OCI-LY7 (cell line): ENCODE measurements at regions not wholly inside any gene's neighbourhood (a gene's known extent, or its start where the extent isn't known, plus 50 kb on each side); places are given as distances from the start of the nearest gene placed in this dataset.

Experiments used
- BruUV-seq: library from RNA; stranded (reverse); fragments of 400-500 nt; replicated peaks from 2 replicates; lab custom pipeline; 2021; lab: Mats Ljungman, UMichigan
- CTCF ChIA-PET: fragments of 300-600 bp; sonication (Branson Sonifier 250); formaldehyde crosslinking; loops from one replicate; lab custom pipeline; 2022; ENCODE audit warnings: antibody characterized with exemption; ENCODE audit not compliant: unreplicated experiment; lab: Charles Lee
- POLR2A ChIA-PET: fragments of 300-600 bp; sonication (Branson Sonifier 250); formaldehyde crosslinking; loops from one replicate; lab custom pipeline; 2022; ENCODE audit warnings: antibody characterized with exemption; lab: Charles Lee
- DNase-seq: peaks from one replicate; pipeline ENCODE4 v3.0.0-alpha.2; 2015; ENCODE audit warnings: low spot score
- H2AFZ ChIP-seq: fragments of 200-600 bp; sonication (generic), shearing (Covaris generic); 2 replicates; pipeline ENCODE4 v1.6.1; 2014; ENCODE audit warnings: mild to moderate bottlenecking, antibody characterized with exemption, low read length, moderate library complexity
- H3K27ac ChIP-seq: fragments of 200-600 bp; sonication (generic); 2 replicates; pipeline ENCODE4 v1.5.1; 2014; ENCODE audit warnings: mixed run types, low read depth, mild to moderate bottlenecking, moderate library complexity, low read length, inconsistent platforms; ENCODE audit not compliant: poor library complexity, severe bottlenecking
- H3K36me3 ChIP-seq: fragments of 200-600 bp; sonication (generic); 2 replicates; pipeline ENCODE4 v1.6.1; 2014; ENCODE audit warnings: mild to moderate bottlenecking, antibody characterized with exemption, low read length, moderate library complexity, mixed read lengths; ENCODE audit not compliant: insufficient read depth
- H3K4me1 ChIP-seq: fragments of 200-600 bp; sonication (generic); 2 replicates; pipeline ENCODE4 v1.5.1; 2014; ENCODE audit warnings: mild to moderate bottlenecking, low read length; ENCODE audit not compliant: insufficient read depth, poor library complexity, severe bottlenecking
- H3K4me2 ChIP-seq: fragments of 200-600 bp; sonication (generic); 2 replicates; pipeline ENCODE4 v1.6.1; 2014; ENCODE audit warnings: mild to moderate bottlenecking, low read length
- H3K4me3 ChIP-seq: fragments of 200-600 bp; sonication (generic); 2 replicates; pipeline ENCODE4 v1.5.1; 2014; ENCODE audit warnings: mild to moderate bottlenecking, low read depth, low read length; ENCODE audit not compliant: poor library complexity, severe bottlenecking
- H3K79me2 ChIP-seq: fragments of 200-600 bp; sonication (generic); 2 replicates; pipeline ENCODE4 v1.6.1; 2016; ENCODE audit warnings: low read depth, mild to moderate bottlenecking, low read length, moderate library complexity, mixed read lengths; ENCODE audit not compliant: insufficient read depth
- H3K9me2 ChIP-seq: fragments of 200-600 bp; sonication (generic); 2 replicates; pipeline ENCODE4 v1.6.1; 2016; ENCODE audit warnings: mild to moderate bottlenecking, low read length, mixed read lengths; ENCODE audit not compliant: insufficient read depth
- H3K9me3 ChIP-seq: fragments of 200-600 bp; sonication (generic); 2 replicates; pipeline ENCODE4 v1.6.1; 2014; ENCODE audit warnings: mild to moderate bottlenecking, mixed run types, low read length, mixed read lengths
- H4K20me1 ChIP-seq: fragments of 200-600 bp; sonication (generic); 2 replicates; pipeline ENCODE4 v1.6.1; 2014; ENCODE audit warnings: mild to moderate bottlenecking, antibody characterized with exemption, low read length, moderate library complexity, mixed read lengths; ENCODE audit not compliant: insufficient read depth
- CTCF ChIP-seq: fragments of 200-600 bp; sonication (generic); conservative IDR thresholded peaks from 2 replicates; pipeline ENCODE4 v1.5.1; 2014; ENCODE audit warnings: mild to moderate bottlenecking, antibody characterized with exemption, low read length, moderate library complexity, mixed read lengths
- EZH2phosphoT487 ChIP-seq: fragments of 200-600 bp; sonication (generic); IDR thresholded peaks from 2 replicates; pipeline ENCODE4 v1.6.1; 2018; ENCODE audit warnings: low read depth, borderline replicate concordance, mild to moderate bottlenecking, mixed run types, antibody characterized with exemption, low read length, moderate library complexity, mixed read lengths
- intact Hi-C: fragments of 100-400 bp; cut with micrococcal nuclease; formaldehyde crosslinking; loops from one replicate; pipeline ENCODE4 v1.10.0; 2022; ENCODE audit not compliant: unreplicated experiment

- no peaks in the 10 kb centered on the region for H3K4me1 ChIP-seq
- CTCF ChIA-PET, result no interaction called here
- BruUV-seq, result no TSS peak
- POLR2A ChIA-PET, result no interaction called here
- no peak overlapping the region for H3K4me3 ChIP-seq
- intact Hi-C loops, result no loop called here
- H3K9me2 ChIP-seq, result no peaks in the 10 kb centered on the region
- no peak overlapping the region for H3K4me2 ChIP-seq
- no peaks in the 10 kb centered on the region for H4K20me1 ChIP-seq
- TF ChIP-seq CTCF, result no peak
- no peak for TF ChIP-seq EZH2phosphoT487
- no peak overlapping the region for H2AFZ ChIP-seq
- H3K9me3 ChIP-seq, result no peaks in the 10 kb centered on the region
- no peak for DNase-seq
- no peaks in the 10 kb centered on the region for H3K36me3 ChIP-seq
- H3K27ac ChIP-seq, result no peak overlapping the region
- no peaks in the 10 kb centered on the region for H3K79me2 ChIP-seq
These were observed 252.3 kb upstream of the LRTM1 start for GRCh38 chr3:55180161-55180560.

- BruUV-seq, result no TSS peak
- intact Hi-C loops, result no loop called here
These were observed 250.5 kb upstream of the LRTM1 start for GRCh38 chr3:55178336-55178735.

More at GRCh38 chr3:55178336-55178735, 250.5 kb upstream of the LRTM1 start:
- ChIA-PET POLR2A (no interaction called here), CTCF (no interaction called here)
- no peak overlapping the region for H2AFZ ChIP-seq
- H3K4me3 ChIP-seq, result no peak overlapping the region
- H3K4me1 ChIP-seq, result no peaks in the 10 kb centered on the region
- no peaks in the 10 kb centered on the region for H4K20me1 ChIP-seq
- H3K9me3 ChIP-seq, result no peaks in the 10 kb centered on the region
- no peaks in the 10 kb centered on the region for H3K79me2 ChIP-seq
- no peak for DNase-seq
- H3K27ac ChIP-seq, result no peak overlapping the region
- no peak for TF ChIP-seq CTCF
- no peak for TF ChIP-seq EZH2phosphoT487
- no peak overlapping the region for H3K4me2 ChIP-seq
- H3K36me3 ChIP-seq, result no peaks in the 10 kb centered on the region
- H3K9me2 ChIP-seq, result no peaks in the 10 kb centered on the region
